ENCODE measurements at regions not wholly inside any gene's neighbourhood (a gene's known extent, or its start where the extent isn't known, plus 50 kb on each side); places are given as distances from the start of the nearest gene placed in this dataset.

DNA sequence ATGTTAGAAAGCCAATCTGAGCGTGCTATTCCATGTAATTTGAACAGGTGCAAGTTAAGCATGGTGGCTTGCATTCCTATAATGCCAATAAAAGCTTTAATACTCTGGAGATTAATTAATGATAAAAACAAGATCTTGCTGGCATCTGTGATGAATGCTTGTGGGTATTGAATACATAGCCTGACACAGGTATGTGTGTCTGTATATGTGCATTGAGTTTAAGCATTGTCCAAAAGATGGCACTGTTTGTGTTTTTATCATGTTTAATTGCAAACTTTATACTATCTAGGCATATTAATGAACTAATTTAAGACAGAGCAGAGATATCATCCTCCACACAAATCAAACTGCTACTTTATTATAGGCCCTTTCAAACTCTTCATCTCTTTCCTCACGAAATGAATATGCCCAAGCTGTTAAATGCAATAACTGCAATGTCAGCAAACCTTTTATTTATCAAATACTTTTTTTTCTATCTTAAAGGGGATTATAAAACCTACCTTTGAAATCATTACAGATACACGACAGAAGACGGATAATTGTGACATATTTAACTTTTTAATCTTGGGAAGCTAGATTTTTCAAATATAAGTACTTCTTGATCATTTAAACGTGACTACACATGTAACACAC is 86.5 kb downstream of the TNFSF11 start:
- no peak overlapping the region for H3K4me3 ChIP-seq (ENCODE audit: insufficient read depth, low read depth, low read length)
- H3K4ac ChIP-seq (ENCODE audit: low read depth, low read length) = no peak overlapping the region
- CTCF ChIA-PET = interaction anchor here (0.9 to 2.2 kb wide), 3 partner anchors 18 to 23 kb away, joined by 3 to 7 read pairs (median 4); no protein-coding TSS in a partner anchor
- no peaks in the 10 kb centered on the region for H3K9me3 ChIP-seq (ENCODE audit: control insufficient read depth, insufficient read depth, low read length)
- DNase-seq = peak; percentile 27
- H3K4me2 ChIP-seq (ENCODE audit: low read depth, low read length) = no peak overlapping the region
- H2AK9ac ChIP-seq (replicated peaks; ENCODE audit: low read depth, low read length, poor library complexity) = no peak overlapping the region
- no peak overlapping the region for H2BK20ac ChIP-seq (ENCODE audit: low read depth, low read length)
- H3K23ac ChIP-seq (ENCODE audit: low read depth, low read length) = no peak overlapping the region
- H2AFZ ChIP-seq (replicated peaks; ENCODE audit: low read length, poor library complexity) = no peak overlapping the region
- H3K9ac ChIP-seq (ENCODE audit: low read depth, low read length) = no peak overlapping the region
- in situ Hi-C loops (cut with MboI; ENCODE audit: low sequenced_read_pairs) (no loop called here), dilution Hi-C loops (cut with HindIII; ENCODE audit: low sequenced_read_pairs, unreplicated experiment) (no loop called here), intact Hi-C loops (cut with micrococcal nuclease) (loop anchor here (5.0 to 10.0 kb wide), 5 partner anchors 174 to 1214 kb away; partner anchors contain the start of genes CCDC122 and LACC1)
- peak; percentile 65 for ATAC-seq (ENCODE audit: low read depth)
- H4K8ac ChIP-seq (ENCODE audit: low read depth in 2 of 2, low read length in 2 of 2) = no peak overlapping the region
- TF ChIP-seq MAFK (IDR thresholded peaks at IDR 0.05; ENCODE audit: low read depth, low read length) (peak; percentile 98), RAD21 (IDR thresholded peaks at IDR 0.05; ENCODE audit: low read length) (peak; percentile 60), MXI1 (IDR thresholded peaks at IDR 0.05; ENCODE audit: borderline replicate concordance, low read depth, low read length) (no peak), SMC3 (IDR thresholded peaks at IDR 0.05; ENCODE audit: low read depth, low read length) (peak; percentile 37; the same call in 1 of the 2 replicates), FOS (IDR thresholded peaks at IDR 0.05; ENCODE audit: low read depth, low read length) (no peak), NFE2L2 (IDR thresholded peaks at IDR 0.05; ENCODE audit: low read depth, low read length) (no peak)
- TF ChIP-seq, protein P1, sequence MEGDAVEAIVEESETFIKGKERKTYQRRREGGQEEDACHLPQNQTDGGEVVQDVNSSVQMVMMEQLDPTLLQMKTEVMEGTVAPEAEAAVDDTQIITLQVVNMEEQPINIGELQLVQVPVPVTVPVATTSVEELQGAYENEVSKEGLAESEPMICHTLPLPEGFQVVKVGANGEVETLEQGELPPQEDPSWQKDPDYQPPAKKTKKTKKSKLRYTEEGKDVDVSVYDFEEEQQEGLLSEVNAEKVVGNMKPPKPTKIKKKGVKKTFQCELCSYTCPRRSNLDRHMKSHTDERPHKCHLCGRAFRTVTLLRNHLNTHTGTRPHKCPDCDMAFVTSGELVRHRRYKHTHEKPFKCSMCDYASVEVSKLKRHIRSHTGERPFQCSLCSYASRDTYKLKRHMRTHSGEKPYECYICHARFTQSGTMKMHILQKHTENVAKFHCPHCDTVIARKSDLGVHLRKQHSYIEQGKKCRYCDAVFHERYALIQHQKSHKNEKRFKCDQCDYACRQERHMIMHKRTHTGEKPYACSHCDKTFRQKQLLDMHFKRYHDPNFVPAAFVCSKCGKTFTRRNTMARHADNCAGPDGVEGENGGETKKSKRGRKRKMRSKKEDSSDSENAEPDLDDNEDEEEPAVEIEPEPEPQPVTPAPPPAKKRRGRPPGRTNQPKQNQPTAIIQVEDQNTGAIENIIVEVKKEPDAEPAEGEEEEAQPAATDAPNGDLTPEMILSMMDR (conservative IDR thresholded peaks at IDR 0.05; ENCODE audit: low read depth, low read length) = peak; percentile 53
- no peaks in the 10 kb centered on the region for H4K20me1 ChIP-seq (ENCODE audit: insufficient read depth, low read length)
- H3K56ac ChIP-seq (ENCODE audit: extremely low read depth, insufficient read depth, low read length) = no peak overlapping the region
- no CpG with 5 or more reads among the region's 5 CpGs for WGBS, 2 experiments (ENCODE audit: extremely low coverage in 2 of 2, insufficient read length in 1 of 2)
- no peak overlapping the region for H2BK120ac ChIP-seq (ENCODE audit: low read depth, low read length)
- POLR2A ChIA-PET (ENCODE audit: unreplicated experiment) = interaction anchor here (0.5 kb wide), 1 partner anchor 50 kb away, joined by 16 read pairs; no protein-coding TSS in a partner anchor
- H3K4me1 ChIP-seq (ENCODE audit: control insufficient read depth, insufficient read depth, low read length) = no peaks in the 10 kb centered on the region
- H4K5ac ChIP-seq (ENCODE audit: low read depth, low read length) = no peak overlapping the region
- BruUV-seq (replicated peaks) = no TSS peak
- no peak overlapping the region for H3K14ac ChIP-seq (replicated peaks; ENCODE audit: low read depth, low read length)
- no peaks in the 10 kb centered on the region for H3K36me3 ChIP-seq (ENCODE audit: control insufficient read depth, insufficient read depth, low read length)
- H3K9me1 ChIP-seq (ENCODE audit: insufficient read depth, low read length) = no peaks in the 10 kb centered on the region
- no peaks in the 10 kb centered on the region for H3K79me1 ChIP-seq (ENCODE audit: low read depth in 1 of 2, low read length in 2 of 2)
- peaks cover 31% of the 10 kb centered on the region for H3K27me3 ChIP-seq (ENCODE audit: control insufficient read depth, insufficient read depth, low read length)
- no peak overlapping the region for H2AK5ac ChIP-seq (ENCODE audit: low read depth, low read length)
- H2BK5ac ChIP-seq (ENCODE audit: low read depth, low read length, poor library complexity, severe bottlenecking) = no peak overlapping the region
- H3K27ac ChIP-seq (ENCODE audit: insufficient read depth, low read length) = no peak overlapping the region
- no peak overlapping the region for H2BK15ac ChIP-seq (ENCODE audit: low read depth, low read length)
- no peak overlapping the region for H4K91ac ChIP-seq (ENCODE audit: insufficient read depth, low read depth, low read length)
- H3K18ac ChIP-seq (ENCODE audit: low read depth, low read length) = no peak overlapping the region

All from IMR-90 (cell line).